HFFc6 (cell line): ENCODE measurements at regions not wholly inside any gene's neighbourhood (a gene's known extent, or its start where the extent isn't known, plus 50 kb on each side); places are given as distances from the start of the nearest gene placed in this dataset.
A peak's percentile ranks its signal among the peaks of the same experiment; 100 is the strongest.

ENCODE experiments used
- DNase-seq: peaks from one replicate; pipeline ENCODE4 v3.0.0-alpha.2; 2018
- H3K27ac Mint-ChIP-seq: 2 replicates; pipeline ENCODE4 v1.8.0; 2020; ENCODE audit warnings: mild to moderate bottlenecking, mixed read lengths
- H3K27me3 Mint-ChIP-seq: 2 replicates; pipeline ENCODE4 v1.8.0; 2021; ENCODE audit warnings: mild to moderate bottlenecking, moderate library complexity, mixed read lengths; ENCODE audit not compliant: insufficient read depth
- H3K36me3 Mint-ChIP-seq: 2 replicates; pipeline ENCODE4 v1.8.0; 2021; ENCODE audit warnings: low read depth, mixed read lengths
- H3K4me1 Mint-ChIP-seq: 2 replicates; pipeline ENCODE4 v1.8.0; 2020; ENCODE audit warnings: low read depth, mixed read lengths
- H3K4me3 Mint-ChIP-seq: 2 replicates; pipeline ENCODE4 v1.8.0; 2020; ENCODE audit warnings: mild to moderate bottlenecking, moderate library complexity, mixed read lengths
- H3K9me3 Mint-ChIP-seq: 2 replicates; pipeline ENCODE4 v1.8.0; 2020; ENCODE audit warnings: mild to moderate bottlenecking, mixed read lengths
- TF ChIP-seq, protein P1 (sequence below): fragments of 200-600 bp; sonication (generic); IDR thresholded peaks from 2 replicates; pipeline ENCODE4 v1.5.0; 2021; ENCODE audit warnings: antibody characterized with exemption, mild to moderate bottlenecking

DNA sequence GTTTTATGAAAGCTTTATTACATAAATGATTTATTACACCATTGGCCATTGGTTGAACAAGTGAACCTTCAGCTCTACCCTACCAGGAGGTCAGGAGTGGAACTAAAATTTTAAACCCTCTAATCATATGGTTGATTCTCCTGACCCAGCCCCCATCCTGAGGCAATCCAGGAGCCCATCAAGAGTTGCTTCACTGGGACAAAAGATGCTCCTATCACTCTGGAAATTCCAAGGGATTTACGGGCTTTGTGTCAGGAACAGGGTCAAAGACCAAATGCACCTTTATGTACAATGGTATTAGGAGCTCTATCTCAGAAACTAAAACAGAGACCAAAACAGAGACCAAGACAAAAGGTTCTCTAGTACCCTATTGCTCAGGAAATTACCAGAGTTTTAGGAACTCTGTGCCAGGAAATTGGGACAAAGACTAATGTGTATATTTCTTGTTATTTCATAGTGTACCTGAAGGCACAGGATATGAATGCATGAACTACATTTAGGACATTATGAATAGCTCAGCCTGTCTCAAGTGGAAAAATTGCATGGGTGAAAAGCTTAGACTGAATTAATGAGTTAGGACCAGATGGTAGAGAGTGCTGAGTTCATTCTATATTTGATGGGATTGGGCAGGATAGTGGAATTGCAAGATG lies 171.7 kb upstream of the FLRT2 start:
- Mint-ChIP-seq H3K27me3 (no peaks in the 10 kb centered on the region), H3K27ac (no peak overlapping the region), H3K4me3 (no peak overlapping the region), H3K4me1 (no peaks in the 10 kb centered on the region), H3K9me3 (peaks cover 5% of the 10 kb centered on the region), H3K36me3 (0 out of 2 replicates have a peak, but pooled peaks cover 7% of the 10 kb centered on the region)
- DNase-seq: no peak
- TF ChIP-seq, protein P1, sequence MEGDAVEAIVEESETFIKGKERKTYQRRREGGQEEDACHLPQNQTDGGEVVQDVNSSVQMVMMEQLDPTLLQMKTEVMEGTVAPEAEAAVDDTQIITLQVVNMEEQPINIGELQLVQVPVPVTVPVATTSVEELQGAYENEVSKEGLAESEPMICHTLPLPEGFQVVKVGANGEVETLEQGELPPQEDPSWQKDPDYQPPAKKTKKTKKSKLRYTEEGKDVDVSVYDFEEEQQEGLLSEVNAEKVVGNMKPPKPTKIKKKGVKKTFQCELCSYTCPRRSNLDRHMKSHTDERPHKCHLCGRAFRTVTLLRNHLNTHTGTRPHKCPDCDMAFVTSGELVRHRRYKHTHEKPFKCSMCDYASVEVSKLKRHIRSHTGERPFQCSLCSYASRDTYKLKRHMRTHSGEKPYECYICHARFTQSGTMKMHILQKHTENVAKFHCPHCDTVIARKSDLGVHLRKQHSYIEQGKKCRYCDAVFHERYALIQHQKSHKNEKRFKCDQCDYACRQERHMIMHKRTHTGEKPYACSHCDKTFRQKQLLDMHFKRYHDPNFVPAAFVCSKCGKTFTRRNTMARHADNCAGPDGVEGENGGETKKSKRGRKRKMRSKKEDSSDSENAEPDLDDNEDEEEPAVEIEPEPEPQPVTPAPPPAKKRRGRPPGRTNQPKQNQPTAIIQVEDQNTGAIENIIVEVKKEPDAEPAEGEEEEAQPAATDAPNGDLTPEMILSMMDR: no peak

DNA sequence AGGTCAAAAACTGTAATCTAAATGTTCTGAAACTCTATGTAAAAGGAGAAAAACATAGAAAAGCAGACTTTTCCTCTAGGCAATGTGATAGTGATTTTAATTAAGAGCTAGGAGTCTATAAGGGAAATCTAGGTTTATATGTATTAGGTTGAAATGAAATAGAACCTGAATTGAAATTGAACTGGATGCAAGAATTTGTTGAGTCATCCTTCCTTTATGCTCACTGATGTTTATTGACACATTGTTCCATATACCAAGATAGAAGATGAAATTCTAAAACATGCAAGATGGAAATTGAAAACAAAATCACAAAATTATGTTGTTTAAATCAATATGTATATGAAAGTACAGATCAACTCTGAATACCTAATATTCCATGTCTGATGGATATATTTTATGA lies 170.4 kb upstream of the FLRT2 start:
- no peak overlapping the region for H3K27ac Mint-ChIP-seq
- TF ChIP-seq, protein P1: no peak
- H3K4me3 Mint-ChIP-seq: no peak overlapping the region
- H3K27me3 Mint-ChIP-seq: no peaks in the 10 kb centered on the region
- no peaks in the 10 kb centered on the region for H3K4me1 Mint-ChIP-seq
- H3K36me3 Mint-ChIP-seq: no peaks in the 10 kb centered on the region
- no peaks in the 10 kb centered on the region for H3K9me3 Mint-ChIP-seq
- DNase-seq: no peak

DNA sequence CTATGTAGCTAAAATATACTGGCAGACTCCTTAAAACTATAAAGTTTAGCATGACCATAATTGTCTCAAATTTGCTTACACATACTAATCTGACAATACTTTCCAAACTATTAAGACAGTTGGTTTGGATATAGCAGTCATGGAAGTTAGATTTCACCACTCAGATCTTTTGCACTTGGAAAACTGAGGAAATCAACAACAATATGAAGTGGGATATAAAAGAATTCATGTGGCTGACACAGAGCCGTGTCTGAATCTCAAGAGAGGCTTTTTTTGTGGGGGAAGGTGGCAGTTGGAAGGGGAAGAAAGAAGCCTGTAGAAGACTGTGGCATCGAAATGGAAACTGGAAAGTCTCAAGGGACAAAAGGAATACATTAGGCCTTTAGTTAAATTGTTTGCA lies 166.6 kb upstream of the FLRT2 start:
- H3K9me3 Mint-ChIP-seq: no peaks in the 10 kb centered on the region
- H3K4me1 Mint-ChIP-seq: no peaks in the 10 kb centered on the region
- no peak for DNase-seq
- H3K27ac Mint-ChIP-seq: no peak overlapping the region
- TF ChIP-seq, protein P1: no peak
- H3K36me3 Mint-ChIP-seq: no peaks in the 10 kb centered on the region
- no peak overlapping the region for H3K4me3 Mint-ChIP-seq
- no peaks in the 10 kb centered on the region for H3K27me3 Mint-ChIP-seq

DNA sequence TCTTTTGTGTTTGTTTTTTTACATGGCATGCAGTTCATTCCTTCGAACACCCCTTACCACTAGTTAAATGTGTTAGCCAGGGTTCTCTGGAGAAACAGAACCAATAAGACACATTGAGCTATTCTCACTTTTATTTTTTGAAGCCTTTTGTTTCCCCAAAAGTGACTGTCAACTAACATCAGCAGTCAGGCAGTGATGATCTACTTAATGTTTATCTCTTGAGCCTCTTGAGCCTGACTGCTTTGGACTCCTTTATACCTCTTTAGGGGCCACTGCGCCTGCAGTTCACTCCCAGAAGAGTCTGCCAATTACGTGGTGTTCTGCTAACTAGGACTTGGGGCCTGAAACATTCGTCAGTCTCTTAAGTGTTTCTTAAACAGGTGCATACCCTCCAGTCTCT lies 163.7 kb upstream of the FLRT2 start:
- Mint-ChIP-seq H3K27me3 (no peaks in the 10 kb centered on the region), H3K9me3 (no peaks in the 10 kb centered on the region; the same call in 1 of the 2 replicates), H3K4me3 (no peak overlapping the region), H3K36me3 (no peaks in the 10 kb centered on the region), H3K4me1 (no peaks in the 10 kb centered on the region), H3K27ac (no peak overlapping the region)
- TF ChIP-seq, protein P1: no peak
- no peak for DNase-seq

DNA sequence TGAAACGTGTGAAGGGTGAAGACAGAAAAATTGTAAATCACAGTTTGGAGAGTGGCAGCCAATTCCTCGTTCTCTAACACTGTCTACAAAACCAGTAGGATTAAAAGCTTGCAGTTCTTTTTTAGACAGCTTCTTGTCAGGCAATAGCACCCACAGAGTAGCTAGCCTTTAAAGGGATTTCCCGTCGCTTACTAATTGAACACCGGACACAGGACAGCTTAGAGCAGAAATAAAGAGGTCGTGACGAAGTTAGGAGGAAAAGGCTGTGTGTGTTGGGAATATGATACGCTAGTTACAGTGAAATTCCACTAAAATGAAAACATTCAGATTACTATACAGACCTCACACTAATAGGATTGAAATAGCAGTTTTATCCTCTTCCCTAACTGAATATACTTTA lies 149.1 kb upstream of the FLRT2 start:
- TF ChIP-seq, protein P1: no peak
- no peak for DNase-seq
- Mint-ChIP-seq H3K27me3 (no peaks in the 10 kb centered on the region), H3K4me3 (peak overlapping the region; percentile 31; the same call in 1 of the 2 replicates), H3K9me3 (no peaks in the 10 kb centered on the region), H3K27ac (no peak overlapping the region), H3K36me3 (no peaks in the 10 kb centered on the region), H3K4me1 (peaks cover 8% of the 10 kb centered on the region; the same call in 1 of the 2 replicates)
